NCI-H2171 (cell line): ENCODE measurements at regions not wholly inside any gene's neighbourhood (a gene's known extent, or its start where the extent isn't known, plus 50 kb on each side); places are given as distances from the start of the nearest gene placed in this dataset.
"Not testable (repeated sequence)": the region's sequence is repeated elsewhere in the genome, so short reads cannot be mapped to it uniquely, and the experiment has no call there.

Source experiments
- DNase-seq: peaks from one replicate; lab custom pipeline; 2025; lab: John Stamatoyannopoulos, UW

GRCh38 chr19:27955485-27956480, 1257.2 kb downstream of the UQCRFS1 start:
- DNase-seq: no peak

- not testable (repeated sequence) for DNase-seq
Measured at GRCh38 chr19:27942607-27943006, 1270.3 kb downstream of the UQCRFS1 start.

- DNase-seq: no peak
Measured at GRCh38 chr19:27936139-27936538, 1276.8 kb downstream of the UQCRFS1 start.

GRCh38 chr19:27935669-27936068, 1277.3 kb downstream of the UQCRFS1 start:
- DNase-seq: no peak

GRCh38 chr19:27929399-27929798, 1283.6 kb downstream of the UQCRFS1 start:
- DNase-seq: no peak

GRCh38 chr19:27925202-27925601, 1287.7 kb downstream of the UQCRFS1 start:
- DNase-seq: no peak

- DNase-seq: no peak
Measured at GRCh38 chr19:27922970-27923369, 1290.0 kb downstream of the UQCRFS1 start.

GRCh38 chr19:27920774-27921173, 1292.2 kb downstream of the UQCRFS1 start:
- DNase-seq: no peak

- no peak for DNase-seq
Measured at GRCh38 chr19:27918818-27919217, 1294.1 kb downstream of the UQCRFS1 start.

GRCh38 chr19:27911122-27911898, 1301.6 kb downstream of the UQCRFS1 start:
- no peak for DNase-seq

- DNase-seq: no peak
Measured at GRCh38 chr19:27909861-27910260, 1303.1 kb downstream of the UQCRFS1 start.

GRCh38 chr19:27909185-27909840, 1303.6 kb downstream of the UQCRFS1 start:
- no peak for DNase-seq

- no peak for DNase-seq
Measured at GRCh38 chr19:27906081-27906480, 1306.9 kb downstream of the UQCRFS1 start.

GRCh38 chr19:27905074-27905473, 1307.9 kb downstream of the UQCRFS1 start:
- DNase-seq: no peak

GRCh38 chr19:27901078-27901477, 1311.9 kb downstream of the UQCRFS1 start:
- no peak for DNase-seq

- DNase-seq: no peak
Measured at GRCh38 chr19:27896091-27896490, 1316.9 kb downstream of the UQCRFS1 start.

- no peak for DNase-seq
Measured at GRCh38 chr19:27894906-27895754, 1317.8 kb downstream of the UQCRFS1 start.

- no peak for DNase-seq
Measured at GRCh38 chr19:27892500-27892899, 1320.5 kb downstream of the UQCRFS1 start.

- no peak for DNase-seq
Measured at GRCh38 chr19:27891411-27891810, 1321.5 kb downstream of the UQCRFS1 start.

- DNase-seq: no peak
Measured at GRCh38 chr19:27890696-27891095, 1322.3 kb downstream of the UQCRFS1 start.

GRCh38 chr19:27890206-27890605, 1322.7 kb downstream of the UQCRFS1 start:
- DNase-seq: no peak
